BE2C (cell line): ENCODE measurements at regions not wholly inside any gene's neighbourhood (a gene's known extent, or its start where the extent isn't known, plus 50 kb on each side); places are given as distances from the start of the nearest gene placed in this dataset.

Source experiments
- DNase-seq: peaks from one replicate; pipeline ENCODE4 v3.0.0-alpha.2; 2020
- H3K27me3 ChIP-seq: fragments of 250-450 bp; sonication (Bioruptor Pico); 2 replicates; pipeline ENCODE4 v1.5.1; 2020; ENCODE audit warnings: mild to moderate bottlenecking
- H3K36me3 ChIP-seq: fragments of 250-450 bp; sonication (Bioruptor Pico); 2 replicates; pipeline ENCODE4 v1.5.1; 2020; ENCODE audit warnings: mild to moderate bottlenecking
- H3K4me1 ChIP-seq: fragments of 250-450 bp; sonication (Bioruptor Pico); 2 replicates; pipeline ENCODE4 v1.5.1; 2020
- H3K4me3 ChIP-seq: 2 replicates; pipeline ENCODE4 v1.5.1; 2011; ENCODE audit warnings: low read depth, low read length
- H3K9me3 ChIP-seq: fragments of 250-450 bp; sonication (Bioruptor Pico); 2 replicates; pipeline ENCODE4 v1.5.1; 2020
- TF ChIP-seq, protein P1 (sequence below): IDR thresholded peaks from 2 replicates; pipeline ENCODE4 v1.5.1; 2012; ENCODE audit warnings: mild to moderate bottlenecking, low read depth, low read length

DNA sequence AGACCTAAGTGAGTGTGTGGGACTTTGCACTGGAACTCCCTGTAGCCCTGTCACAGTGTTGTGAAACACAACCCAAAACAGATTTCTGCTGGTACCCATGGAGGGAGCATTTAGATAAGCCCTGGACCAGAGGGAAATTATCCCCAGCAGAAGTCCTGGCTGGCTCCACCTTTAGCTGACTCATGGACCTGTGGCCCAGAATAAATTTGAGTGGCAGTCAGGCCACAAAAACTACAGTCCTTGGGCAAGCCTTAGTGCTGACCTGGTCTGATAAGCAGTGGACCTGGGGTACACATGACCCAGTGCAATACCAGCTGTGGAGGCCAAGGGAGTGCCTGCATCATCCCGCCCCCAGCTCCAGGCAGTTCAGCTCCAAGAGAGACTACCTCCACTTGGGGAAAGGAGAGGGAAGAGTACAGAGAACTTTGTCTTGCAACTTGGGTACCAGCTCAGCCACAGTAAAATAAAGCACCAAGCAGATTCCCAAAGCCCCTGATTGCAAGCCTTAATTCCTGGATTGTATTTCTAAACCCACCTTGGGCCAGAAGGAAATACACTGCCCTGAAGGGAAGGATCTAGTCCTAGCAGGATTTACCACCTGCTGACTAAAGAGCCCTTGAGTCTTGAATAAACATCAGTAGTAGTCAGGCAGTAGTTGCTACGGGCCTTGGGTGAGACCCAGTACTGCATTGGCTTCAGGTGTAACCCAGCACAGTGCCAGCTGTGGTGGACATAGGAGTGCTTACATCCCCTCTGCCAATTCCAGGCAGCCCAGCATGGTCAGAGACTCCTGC lies 140.4 kb upstream of the COL21A1 start:
- H3K4me3 ChIP-seq, result no peak overlapping the region

DNA sequence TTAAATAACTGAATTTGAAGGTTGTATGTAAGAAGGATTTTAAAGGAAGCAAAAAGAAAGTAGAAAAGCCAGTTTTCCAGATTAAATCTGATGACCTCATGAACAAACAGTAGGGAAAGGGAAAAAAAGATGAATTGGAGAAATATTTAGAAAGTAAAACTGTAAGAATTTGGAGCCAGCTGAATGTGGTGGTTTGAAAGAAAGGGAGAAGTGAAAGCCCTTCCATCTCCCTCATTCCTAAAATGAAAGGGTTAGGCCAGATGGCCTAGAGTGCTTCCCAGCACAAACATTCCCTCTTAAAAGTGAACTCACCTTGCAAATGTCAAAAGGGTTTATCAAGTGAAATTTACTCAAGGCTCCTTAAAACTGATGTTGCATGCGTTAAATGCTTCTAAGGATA lies 139.3 kb upstream of the COL21A1 start:
- Histone ChIP-seq H3K27me3 (no peaks in the 10 kb centered on the region), H3K9me3 (no peaks in the 10 kb centered on the region), H3K4me1 (no peaks in the 10 kb centered on the region), H3K4me3 (no peak overlapping the region), H3K36me3 (no peaks in the 10 kb centered on the region)
- TF ChIP-seq, protein P1, sequence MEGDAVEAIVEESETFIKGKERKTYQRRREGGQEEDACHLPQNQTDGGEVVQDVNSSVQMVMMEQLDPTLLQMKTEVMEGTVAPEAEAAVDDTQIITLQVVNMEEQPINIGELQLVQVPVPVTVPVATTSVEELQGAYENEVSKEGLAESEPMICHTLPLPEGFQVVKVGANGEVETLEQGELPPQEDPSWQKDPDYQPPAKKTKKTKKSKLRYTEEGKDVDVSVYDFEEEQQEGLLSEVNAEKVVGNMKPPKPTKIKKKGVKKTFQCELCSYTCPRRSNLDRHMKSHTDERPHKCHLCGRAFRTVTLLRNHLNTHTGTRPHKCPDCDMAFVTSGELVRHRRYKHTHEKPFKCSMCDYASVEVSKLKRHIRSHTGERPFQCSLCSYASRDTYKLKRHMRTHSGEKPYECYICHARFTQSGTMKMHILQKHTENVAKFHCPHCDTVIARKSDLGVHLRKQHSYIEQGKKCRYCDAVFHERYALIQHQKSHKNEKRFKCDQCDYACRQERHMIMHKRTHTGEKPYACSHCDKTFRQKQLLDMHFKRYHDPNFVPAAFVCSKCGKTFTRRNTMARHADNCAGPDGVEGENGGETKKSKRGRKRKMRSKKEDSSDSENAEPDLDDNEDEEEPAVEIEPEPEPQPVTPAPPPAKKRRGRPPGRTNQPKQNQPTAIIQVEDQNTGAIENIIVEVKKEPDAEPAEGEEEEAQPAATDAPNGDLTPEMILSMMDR, result no peak
- no peak for DNase-seq

More for the DNA sequence above, 140.4 kb upstream of the COL21A1 start:
- no peak for DNase-seq
- Histone ChIP-seq H3K4me1 (no peaks in the 10 kb centered on the region), H3K9me3 (no peaks in the 10 kb centered on the region), H3K36me3 (no peaks in the 10 kb centered on the region), H3K27me3 (no peaks in the 10 kb centered on the region)
- TF ChIP-seq, protein P1, result no peak

DNA sequence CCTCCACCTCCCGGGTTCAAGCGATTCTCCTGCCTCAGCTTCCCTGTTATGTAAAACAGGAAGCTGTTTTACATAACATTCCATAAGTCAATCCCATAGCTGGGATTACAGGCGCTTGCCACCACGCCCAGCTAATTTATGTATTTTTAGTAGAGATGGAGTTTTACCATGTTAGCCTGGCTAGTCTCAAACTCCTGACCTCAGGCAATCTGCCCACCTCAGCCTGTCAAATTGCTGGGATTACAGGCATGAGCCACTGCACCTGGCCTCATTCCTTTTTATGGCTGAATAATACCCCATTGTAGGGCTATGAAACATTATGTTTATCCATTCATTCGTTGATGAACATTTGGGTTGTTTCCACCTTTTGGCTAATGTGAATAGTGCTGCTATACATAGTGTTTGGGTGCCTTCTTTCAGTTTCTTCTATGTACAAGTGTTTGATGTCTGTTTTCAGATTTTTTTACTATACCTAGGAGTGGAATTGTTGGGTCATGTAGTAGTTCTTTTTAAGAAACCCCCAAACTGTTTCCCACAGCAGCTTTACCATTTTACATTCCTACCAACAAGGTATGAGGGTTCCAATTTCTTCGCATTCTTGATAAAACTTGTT lies 138.7 kb upstream of the COL21A1 start:
- DNase-seq, result no peak
- Histone ChIP-seq H3K9me3 (no peaks in the 10 kb centered on the region), H3K4me3 (no peak overlapping the region), H3K36me3 (no peaks in the 10 kb centered on the region), H3K4me1 (no peaks in the 10 kb centered on the region), H3K27me3 (no peaks in the 10 kb centered on the region)
- TF ChIP-seq, protein P1, result no peak

- Histone ChIP-seq H3K9me3 (no peaks in the 10 kb centered on the region), H3K4me1 (no peaks in the 10 kb centered on the region), H3K36me3 (no peaks in the 10 kb centered on the region), H3K4me3 (no peak overlapping the region), H3K27me3 (no peaks in the 10 kb centered on the region)
- DNase-seq, result no peak
- TF ChIP-seq, protein P1, result no peak
Observed at GRCh38 chr6:56383160-56383559, 135.8 kb upstream of the COL21A1 start.

DNA sequence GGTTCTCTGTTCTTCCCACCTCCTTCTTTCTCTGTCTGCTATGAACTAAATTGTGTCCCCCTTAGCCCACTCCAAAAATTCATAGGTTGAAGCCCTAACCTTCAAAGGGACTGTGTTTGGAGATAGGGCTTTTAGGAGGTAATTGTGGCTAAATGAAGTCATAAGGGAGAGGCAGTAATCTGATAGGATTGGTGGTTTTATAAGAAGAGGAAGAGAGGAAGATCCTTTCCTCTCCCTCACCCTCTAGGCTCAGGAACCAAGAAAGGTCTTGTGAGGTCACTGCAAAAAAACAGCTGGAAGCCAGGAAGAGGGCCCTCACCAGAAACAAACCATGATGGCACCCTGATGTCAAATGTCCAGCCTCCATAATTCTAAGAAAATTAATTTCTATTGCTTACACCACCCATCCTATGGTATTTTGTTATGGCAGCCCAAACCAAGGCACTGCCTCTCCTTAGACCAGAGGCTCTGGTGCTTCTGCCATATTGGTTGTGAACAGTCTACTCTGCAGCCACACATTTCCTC lies 135.1 kb upstream of the COL21A1 start:
- DNase-seq, result no peak
- Histone ChIP-seq H3K9me3 (no peaks in the 10 kb centered on the region), H3K36me3 (no peaks in the 10 kb centered on the region), H3K4me3 (no peak overlapping the region), H3K4me1 (no peaks in the 10 kb centered on the region), H3K27me3 (no peaks in the 10 kb centered on the region)
- TF ChIP-seq, protein P1, result no peak

DNA sequence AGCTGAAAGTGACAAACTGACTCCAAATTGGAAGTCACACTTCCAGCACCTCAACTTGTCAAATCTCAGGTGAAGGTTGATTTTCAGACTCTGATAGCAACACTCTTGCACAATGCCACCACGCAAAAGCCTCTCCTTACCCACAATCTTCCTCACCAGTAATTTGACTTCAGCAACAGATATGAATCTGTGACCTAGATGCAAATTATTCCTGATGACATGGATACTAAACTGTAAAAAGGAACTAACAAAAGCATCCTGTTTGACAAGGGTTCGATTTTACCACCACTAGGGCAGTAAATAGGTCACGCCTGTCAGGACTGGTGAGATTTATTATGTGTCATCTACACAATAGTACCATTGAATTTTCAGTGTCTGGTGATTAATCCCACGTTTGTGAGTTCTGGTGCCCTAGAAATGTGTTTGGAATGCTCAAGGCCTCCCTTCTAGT lies 134.4 kb upstream of the COL21A1 start:
- DNase-seq, result no peak
- H3K9me3 ChIP-seq, result no peaks in the 10 kb centered on the region
- no peaks in the 10 kb centered on the region for H3K4me1 ChIP-seq
- TF ChIP-seq, protein P1, result no peak
- no peaks in the 10 kb centered on the region for H3K27me3 ChIP-seq
- no peaks in the 10 kb centered on the region for H3K36me3 ChIP-seq
- no peak overlapping the region for H3K4me3 ChIP-seq
